ENCODE measurements at regions not wholly inside any gene's neighbourhood (a gene's known extent, or its start where the extent isn't known, plus 50 kb on each side); places are given as distances from the start of the nearest gene placed in this dataset.
"Not testable (repeated sequence)": the region's sequence is repeated elsewhere in the genome, so short reads cannot be mapped to it uniquely, and the experiment has no call there.

DNA sequence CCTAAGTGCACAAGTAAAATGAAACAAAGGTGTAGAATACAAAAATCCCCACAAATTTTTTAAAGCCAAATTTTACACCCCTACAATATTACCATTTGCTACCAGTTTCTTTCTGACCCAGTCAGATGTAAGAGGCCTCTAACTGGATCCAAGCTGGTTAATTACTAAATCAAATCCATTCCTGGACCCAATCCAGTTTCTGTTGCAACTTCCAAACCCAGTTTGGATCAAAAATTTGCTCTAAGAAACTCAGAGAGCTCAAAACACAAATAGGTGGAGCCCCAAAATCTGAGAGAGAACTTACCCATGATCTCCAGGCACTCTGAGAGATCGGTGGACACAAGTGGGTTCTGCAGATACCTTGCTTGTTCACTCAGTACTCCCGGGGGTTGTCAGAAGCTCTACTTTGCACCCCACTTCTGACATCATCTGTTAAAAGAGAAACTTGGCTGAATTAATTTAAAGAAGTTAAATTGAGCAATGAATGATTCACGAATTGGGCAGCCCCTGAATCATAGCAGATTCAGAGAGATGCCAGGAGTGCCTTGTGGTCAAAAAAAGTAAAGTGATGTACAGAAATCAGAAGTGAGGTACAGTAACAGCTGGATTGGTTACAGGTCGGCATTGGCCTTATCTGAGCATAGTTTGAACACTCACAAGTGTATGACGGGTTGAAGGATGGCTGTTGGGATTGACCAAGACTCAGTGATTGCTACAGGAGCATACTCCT lies 448.0 kb downstream of the KCNT2 start:
- no peak for DNase-seq

DNA sequence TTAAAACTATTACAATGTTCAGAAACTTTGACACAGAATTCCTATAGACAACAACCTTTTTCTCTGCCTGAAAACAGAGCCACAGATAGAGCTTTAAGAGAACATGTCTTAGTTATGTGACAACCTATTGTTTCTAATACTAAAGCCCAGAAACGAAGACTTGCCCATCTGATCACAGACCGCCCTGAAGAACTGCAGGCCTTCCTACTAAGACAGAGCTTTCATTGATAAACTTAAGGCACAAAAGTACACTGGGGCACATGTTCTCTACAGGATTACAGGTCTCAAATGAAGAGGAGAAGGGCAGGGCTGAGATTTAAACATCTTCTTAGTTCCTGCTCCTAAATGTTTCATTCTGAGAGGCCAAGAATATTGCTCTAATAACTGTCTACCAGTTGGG lies 452.7 kb downstream of the KCNT2 start:
- DNase-seq: no peak

DNA sequence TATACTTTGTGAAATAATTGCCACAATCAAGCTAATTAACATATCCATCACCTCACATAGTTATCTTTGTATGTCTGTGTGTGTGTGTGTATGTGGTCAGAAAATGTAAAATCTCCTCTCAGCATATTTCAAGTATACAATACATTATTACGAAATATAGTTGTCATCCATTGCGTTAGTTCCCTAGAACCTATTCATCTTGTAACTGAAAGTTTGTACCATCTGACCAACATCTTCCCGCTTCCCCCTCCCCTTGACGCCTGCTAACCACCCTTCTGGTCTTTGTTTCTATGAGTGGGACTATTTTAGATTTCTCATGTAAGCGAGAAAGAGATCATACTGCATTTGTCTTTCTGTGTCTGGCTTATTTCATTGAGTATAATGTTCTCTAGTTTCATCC lies 455.3 kb downstream of the KCNT2 start:
- no peak for DNase-seq

DNA sequence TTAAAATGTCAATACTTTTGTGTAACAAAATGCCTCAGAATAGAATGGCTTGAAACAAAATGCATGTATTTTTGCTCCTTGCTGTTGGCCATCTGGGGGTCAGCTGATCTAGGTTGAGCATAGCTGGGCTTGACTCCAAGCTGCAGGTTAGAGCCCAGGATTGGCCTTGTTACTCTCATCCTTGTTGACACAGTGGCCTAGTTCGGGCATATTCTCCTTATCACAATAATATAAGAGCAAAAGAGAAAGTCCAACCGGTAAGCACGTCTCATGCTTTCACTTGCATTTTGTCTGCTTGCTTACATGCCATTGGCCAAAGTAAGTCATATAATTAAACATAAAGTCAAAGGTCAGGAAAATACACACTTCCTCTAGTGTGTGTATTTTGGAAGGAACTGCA lies 456.2 kb downstream of the KCNT2 start:
- DNase-seq: no peak

DNA sequence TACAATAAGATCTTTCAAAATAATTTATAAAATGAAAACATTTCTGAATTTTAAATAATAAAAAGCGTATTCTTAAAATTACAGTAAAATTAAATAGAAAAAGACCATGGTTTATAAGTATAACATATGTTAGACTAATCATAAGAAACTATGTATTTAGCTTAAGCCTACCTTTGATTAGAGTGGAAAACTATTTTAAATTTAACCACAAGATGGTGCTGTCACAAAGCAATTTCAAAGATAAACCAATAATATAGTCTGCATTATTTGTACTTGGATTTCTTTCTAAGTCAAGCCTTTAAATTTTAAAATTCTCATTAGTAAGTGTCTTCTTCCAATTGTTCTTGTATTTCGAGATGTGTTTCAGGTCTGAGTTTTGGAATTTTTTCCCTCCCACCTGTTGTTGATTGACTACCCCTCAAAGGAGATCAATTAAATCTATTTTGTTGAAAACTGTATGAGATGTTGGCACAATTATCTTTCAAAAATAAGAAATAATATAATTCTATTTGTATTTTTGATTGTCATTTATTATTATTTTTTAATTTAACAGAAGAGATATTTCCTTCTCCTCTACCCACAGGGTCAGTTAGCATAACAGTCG lies 459.8 kb downstream of the KCNT2 start:
- DNase-seq: peak in 1 of 5 donors; percentile 10

DNA sequence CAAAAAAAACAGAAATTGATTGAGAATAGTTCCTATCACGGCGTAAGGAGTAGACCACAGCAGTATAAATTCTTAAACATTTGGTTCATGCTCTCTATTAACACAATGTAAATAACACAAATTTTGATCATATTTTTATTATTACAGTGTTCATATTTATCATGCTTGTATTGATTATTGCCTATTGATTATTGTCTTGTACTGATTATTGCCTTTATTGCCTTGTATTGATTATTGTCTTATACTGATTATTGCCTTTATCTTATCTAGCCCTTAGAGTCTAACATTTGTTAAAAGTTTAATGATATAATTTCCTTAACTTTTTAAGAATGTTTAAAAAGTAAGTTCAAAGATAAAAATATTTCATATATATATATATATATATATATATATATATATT lies 460.7 kb downstream of the KCNT2 start:
- no peak for DNase-seq

DNA sequence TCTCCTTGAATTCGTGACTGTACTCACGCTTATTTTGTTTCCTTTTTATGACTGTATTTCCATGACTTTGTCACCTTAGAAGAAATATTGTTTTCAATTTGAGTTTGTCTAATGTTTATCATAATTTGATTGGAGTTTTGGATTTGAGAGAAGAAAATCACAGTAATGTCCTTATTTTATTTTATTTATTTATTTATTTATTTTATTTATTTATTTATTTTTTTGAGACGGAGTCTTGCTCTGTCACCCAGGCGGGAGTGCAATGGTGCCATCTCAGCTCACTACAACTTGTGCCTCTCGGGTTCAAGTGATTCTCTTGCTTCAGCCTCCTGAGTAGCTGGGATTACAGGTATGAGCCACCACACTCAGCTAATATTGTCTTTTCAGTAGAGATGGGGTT lies 463.1 kb downstream of the KCNT2 start:
- DNase-seq: not testable (repeated sequence)

DNA sequence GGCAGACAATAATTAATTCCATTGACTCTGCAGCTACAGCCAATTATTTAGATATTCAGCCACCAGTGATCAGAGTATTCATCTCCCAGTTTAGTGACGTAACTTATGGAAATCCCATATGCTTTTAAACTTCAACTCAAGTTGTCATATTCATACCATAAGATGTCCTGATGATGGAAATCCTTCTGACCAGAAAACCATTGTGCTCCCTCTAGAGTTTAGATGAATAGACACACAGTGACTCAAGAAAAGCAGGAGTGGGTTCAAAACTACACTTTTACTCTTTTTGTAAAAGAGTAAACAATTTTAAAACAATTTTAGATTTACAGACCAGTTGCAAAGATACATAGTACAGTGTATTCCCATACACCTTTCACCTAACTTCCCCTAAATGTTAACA lies 463.7 kb downstream of the KCNT2 start:
- DNase-seq: no peak

DNA sequence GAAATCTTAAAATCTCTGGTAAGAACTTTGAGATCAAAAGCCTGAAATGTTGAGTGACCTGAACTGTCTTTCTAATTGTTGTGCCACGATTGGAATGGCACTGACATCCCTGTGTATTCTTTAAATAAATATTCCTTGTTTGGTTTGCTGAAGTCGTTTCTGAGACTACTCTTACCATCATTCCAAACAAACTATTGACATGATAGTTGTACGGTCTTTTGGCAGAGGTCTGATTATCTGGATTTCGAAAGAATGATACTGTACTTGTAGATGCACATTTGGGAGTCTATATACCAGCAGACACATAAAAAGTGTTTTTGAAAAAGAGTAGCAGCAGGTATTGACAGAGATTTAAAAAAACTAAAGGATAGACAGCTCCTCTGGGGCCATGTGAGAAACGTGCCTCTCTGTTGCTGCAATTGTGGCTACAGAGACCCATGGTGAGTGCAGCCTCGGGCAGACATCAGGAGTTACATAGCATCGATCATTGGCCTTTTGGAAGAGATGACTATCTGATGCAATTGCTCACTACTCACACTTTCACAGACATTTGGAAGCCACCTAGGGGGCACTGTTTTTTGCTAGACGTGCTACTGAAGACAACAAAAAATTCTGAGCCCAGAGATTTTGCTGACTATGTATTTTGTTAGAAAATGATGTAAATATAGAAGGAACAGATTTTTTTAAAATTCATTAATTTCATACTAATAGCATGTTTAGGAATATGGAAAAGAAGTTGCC lies 464.5 kb downstream of the KCNT2 start:
- no peak for DNase-seq

DNA sequence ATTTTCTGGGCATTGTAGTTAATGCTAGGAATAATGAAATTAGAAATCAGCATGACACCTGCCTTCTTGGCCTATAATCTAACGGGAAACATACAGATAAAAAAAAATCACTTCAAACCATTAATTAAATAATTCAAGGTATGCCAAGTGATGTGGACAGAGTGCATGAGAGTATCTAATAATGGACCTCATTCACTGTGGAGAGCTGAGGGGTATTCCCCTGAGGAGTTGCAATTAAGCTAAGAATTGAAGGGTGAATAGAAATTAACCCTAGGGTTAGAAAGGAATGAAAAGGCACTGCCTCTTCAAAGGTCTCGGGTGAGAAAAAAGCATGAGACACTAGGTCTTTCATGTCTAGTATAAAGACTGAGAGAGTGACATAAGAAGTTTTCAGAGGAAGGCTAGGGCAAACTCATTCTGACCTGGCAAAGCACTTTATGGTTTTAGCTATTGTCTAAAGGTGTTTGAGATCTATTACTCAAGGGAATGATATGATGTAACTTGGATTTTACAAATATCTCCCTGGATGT lies 466.1 kb downstream of the KCNT2 start:
- DNase-seq: no peak

DNA sequence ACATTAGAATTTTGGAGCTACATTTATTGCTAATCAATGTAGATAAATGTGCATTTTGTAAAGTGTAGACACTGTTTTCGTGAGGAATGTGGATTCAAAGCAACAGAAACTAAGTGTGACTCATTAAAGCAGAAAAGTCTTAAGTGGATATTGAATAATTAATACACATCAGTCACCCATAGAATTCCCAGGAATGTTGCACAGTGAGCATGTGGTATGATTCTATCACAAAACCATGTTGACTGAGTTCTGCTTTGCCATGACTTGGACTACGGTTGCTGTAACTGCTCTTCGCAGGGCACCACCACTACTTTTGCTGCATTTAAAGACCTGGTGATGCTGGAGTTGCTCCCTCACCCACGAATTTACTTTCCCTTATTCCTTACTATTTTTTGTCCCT lies 471.8 kb downstream of the KCNT2 start:
- DNase-seq: no peak

DNA sequence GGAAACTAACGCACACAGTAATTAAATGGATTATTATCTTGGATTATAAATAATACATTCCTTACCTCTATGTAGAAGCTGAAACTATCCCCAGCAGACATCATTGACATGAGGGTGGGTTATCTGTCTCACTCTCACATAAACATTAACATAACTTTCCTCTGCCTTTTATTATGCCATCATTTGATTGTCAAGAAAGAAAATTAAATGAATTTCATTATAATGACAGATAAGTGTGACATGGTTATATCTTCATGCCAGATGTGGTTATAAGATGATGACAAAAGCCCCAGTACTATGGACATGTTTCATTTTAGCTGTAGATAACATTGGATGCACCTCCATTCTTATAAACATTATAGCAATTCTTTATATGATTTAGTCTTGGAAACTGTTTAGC lies 476.5 kb downstream of the KCNT2 start:
- no peak for DNase-seq

DNA sequence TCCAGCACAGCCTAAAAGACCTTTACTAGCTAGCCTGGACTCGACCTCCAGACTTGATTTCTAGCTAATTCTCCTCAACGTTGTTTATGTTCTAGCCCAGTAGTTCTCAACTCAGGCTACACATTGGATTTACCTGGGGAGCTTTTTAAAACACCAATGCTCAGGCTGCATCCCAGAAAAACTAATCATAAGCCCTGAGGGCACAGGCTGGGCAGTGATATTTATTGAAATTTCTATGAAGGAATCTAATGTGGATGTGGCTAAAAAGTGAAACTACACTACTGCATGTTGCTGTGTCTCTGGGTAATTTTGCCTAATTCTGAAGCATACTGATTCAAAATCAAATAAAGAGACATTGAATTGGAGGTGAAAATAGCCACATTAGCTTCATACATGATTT lies 479.4 kb downstream of the KCNT2 start:
- DNase-seq: no peak

DNA sequence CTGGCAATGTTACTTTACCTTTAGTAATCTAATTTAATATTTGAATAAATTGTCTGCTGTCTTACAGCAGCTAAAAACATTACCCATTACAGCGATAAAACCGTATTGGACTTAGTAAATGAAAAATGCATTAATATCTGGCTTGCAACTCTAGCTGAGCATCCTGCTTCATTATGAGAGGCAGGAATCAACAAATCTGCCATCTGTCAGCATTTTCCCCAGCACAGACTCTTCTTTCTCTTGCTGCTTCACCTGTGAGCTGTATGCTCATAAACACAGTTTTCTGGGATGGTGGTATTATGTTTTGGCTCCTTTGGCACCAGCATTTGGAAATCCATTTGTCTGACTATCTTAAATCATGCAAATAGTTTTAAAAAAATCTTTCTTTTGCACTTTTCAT lies 487.1 kb downstream of the KCNT2 start:
- DNase-seq: no peak

DNA sequence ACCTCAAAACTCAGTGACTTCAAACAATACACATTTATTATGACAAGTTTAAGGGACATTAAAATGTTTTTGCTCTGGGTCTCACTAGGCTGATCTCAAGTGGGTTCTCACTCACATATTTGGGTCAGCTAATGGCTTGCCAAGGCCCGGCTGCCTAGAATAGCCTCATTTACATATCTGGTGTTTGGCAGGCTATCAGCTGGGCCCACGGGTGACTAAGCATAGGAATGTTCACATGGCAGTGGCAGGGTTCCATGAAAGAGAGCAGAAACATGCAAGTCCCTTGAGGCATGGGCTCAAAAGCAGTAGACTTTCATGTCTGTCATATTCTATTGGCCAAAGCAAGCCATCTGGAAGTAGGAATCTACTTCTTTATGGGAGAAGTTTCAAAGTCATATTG lies 492.6 kb downstream of the KCNT2 start:
- no peak for DNase-seq

DNA sequence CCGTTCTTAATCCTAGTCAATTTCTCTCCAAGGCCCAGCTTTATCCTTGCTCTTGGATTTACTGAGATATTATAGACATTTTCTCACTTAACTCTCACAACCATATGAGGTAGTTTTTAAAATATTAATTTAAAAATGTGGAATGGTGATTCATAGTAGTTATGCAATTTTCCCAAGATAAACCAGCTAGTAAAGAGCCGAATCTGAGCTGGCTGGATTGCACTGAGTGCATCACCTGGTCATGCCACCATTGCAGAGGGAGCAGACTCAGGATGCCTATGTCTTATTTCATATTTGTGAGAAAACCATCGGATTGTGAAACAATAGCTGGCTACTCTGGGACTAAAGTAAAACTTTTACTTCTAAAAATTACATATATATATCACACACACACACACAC lies 494.0 kb downstream of the KCNT2 start:
- DNase-seq: no peak

DNA sequence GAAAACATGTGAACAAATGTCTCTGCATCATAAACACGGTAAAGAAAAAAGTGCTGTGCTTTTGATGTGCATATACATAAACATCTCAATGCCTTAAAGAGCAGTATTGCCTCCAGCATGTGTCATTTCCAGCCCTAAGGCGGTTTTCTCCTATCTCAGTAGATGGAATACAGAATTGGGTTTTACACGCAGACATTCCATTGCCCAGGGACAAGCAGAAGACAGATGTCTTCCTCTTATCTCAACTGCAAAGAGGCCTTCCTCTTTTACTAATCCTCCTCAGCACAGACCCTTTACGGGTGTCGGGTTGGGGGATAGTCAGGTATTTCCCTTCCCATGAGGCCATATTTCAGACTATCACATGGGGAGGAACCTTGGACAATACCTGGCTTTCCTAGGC lies 499.2 kb downstream of the KCNT2 start:
- DNase-seq: not testable (repeated sequence)

DNA sequence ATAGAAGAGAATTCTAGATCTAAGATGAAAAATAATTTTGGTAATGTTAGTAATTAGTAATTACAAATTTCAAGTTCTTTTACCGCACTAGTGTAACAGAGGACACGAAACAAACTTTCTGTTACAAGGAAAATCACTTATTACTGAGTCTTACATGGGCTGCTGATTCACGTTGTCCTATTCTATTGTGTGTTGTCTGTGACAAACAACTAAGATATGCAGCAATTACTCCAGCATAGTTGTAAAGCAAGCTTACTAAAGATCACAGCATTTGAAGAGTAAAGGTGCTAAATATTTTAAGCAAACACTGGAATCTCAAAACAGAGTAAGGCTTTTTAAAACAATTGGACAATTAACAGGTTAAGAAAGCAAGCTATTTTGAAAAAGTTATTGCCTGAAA lies 502.3 kb downstream of the KCNT2 start:
- DNase-seq: no peak

DNA sequence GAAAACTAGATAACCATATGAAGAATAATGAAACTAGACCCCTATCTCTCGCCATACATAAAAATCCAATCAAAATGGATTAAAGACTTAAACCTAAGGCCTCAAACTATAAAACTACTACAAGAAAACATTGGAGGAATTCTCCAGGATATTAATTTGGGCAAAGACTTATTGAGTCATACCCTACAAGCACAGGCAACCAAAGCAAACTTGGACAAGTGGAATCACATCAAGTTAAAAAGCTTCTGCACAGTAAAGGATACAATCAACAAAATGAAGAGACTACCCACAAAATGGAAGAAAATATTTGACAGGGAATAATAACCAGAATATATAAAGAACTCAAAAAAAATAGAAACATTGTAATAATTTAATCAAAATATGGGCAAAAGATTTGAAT lies 505.4 kb downstream of the KCNT2 start:
- no peak for DNase-seq

DNA sequence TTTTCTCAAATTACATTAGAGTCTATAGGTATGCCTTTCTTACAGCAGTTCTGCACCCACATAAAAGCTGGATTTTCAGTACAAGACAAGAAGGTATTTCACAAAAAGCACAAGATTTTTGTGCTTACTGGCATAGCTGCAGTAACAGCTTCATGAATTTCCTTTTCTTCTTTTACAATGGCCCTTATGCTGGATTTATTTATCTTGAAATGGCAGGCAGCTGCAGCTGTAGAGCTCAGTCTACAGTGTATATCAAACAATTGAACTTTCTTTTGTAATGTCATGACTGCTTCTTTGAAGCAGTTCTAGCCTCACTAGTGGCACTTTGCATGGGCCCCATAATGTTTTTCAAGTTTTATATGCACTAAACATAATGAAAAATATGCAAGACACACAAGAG lies 510.2 kb downstream of the KCNT2 start:
- DNase-seq: no peak

DNA sequence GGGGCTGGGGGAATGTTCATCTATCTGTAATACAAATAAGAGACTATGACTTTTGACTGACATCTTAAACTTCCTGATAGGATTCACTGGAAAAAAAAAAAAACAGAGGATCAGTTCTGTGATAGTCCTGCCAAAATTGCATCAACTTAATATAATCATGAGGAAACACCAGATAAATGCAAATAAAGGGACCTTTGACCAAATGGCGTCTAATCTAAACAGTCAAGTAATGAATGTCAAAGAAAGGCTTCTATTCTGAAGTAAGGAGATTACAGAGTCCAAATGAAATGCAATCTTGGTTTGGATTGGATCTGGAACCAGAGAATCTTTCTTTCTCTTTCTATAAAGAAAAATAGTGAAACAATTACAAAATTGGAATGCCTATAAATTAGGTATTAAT lies 513.4 kb downstream of the KCNT2 start:
- no peak for DNase-seq

DNA sequence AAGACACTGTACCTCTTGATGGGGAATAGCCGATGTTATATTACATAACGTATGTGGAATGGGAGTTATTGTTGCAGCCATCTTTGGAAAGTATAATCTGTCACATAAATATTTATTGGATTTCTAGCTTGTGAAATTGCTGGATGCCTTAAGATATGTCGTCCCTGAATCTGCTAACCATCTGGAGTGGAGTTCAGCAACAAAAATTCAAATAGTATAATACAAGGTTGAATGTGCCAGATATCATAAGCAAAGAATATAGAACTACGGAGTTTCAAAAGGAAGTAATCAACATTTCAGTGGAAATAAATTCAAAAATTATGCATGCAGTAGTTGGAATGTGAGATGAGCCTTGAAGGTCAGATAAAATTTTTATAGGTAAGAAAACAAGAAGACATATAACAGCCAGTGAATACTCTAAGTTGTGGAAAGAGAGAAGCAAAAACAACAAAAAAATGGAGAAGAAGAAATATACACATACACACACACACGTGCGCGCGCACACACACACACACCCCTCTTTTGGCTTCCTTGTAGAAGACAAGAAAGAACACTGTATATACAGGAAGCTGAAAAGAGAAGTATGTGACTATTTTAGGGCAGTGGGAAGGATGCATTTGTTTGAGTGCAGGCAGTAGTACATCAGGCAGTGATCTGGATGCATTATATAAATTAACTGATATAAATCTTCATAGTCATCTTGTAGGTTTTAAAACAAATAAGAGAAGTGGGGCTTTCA lies 516.7 kb downstream of the KCNT2 start:
- DNase-seq: no peak

DNA sequence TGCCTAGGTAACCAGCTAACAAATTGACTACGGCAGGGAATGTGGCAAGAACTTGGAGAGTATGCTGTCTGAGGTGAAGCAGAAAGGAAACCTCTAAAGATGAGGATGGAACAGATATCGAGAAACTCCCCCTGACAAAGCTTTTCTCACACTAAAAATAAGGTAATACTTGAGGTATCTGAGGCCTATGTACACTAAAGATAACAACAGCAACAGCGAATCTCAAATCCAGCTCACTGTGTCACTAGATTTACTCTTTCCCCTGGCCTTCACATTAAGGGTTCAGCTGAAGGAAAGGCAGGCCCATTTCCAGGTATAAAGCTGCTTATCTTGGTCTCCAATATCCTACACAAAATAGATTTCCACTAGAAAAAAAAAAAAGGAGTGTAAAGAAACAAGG lies 518.0 kb downstream of the KCNT2 start:
- DNase-seq: no peak
